Mesenchymal stem cell (in vitro differentiated cells and primary cell): ENCODE measurements at regions not wholly inside any gene's neighbourhood (a gene's known extent, or its start where the extent isn't known, plus 50 kb on each side); places are given as distances from the start of the nearest gene placed in this dataset.

Experiments used
- DNase-seq: peaks from one replicate; pipeline ENCODE4 v3.0.0-alpha.2; 2013
- H2AFZ ChIP-seq: one replicate; pipeline ENCODE4 v1.6.1; 2013; ENCODE audit warnings: low read depth, mild to moderate bottlenecking, control low read depth, inconsistent platforms, low read length, moderate library complexity
- H2AK5ac ChIP-seq: 2 replicates; pipeline ENCODE4 v1.6.1; 2013; ENCODE audit warnings: low read length, moderate library complexity, mild to moderate bottlenecking, inconsistent platforms; ENCODE audit not compliant: severe bottlenecking
- H2BK120ac ChIP-seq: one replicate; pipeline ENCODE4 v1.6.1; 2013; ENCODE audit warnings: low read depth, mild to moderate bottlenecking, inconsistent platforms, low read length, moderate library complexity
- H2BK12ac ChIP-seq, 2 experiments: one replicate each; pipeline ENCODE4 v1.6.1; 2013; ENCODE audit warnings: inconsistent platforms in 2 of 2, low read length in 2 of 2, mild to moderate bottlenecking in 2 of 2, moderate library complexity in 2 of 2, control low read depth in 1 of 2
- H2BK15ac ChIP-seq: one replicate; pipeline ENCODE4 v1.6.1; 2013; ENCODE audit warnings: mild to moderate bottlenecking, low read depth, inconsistent platforms; ENCODE audit not compliant: poor library complexity, severe bottlenecking
- H2BK5ac ChIP-seq: 2 replicates; pipeline ENCODE4 v1.6.1; 2013; ENCODE audit warnings: low read depth, mild to moderate bottlenecking, low read length, control low read depth, inconsistent platforms; ENCODE audit not compliant: poor library complexity, severe bottlenecking
- H3K14ac ChIP-seq, 2 experiments: one replicate each; pipeline ENCODE4 v1.6.1; 2013; ENCODE audit warnings: inconsistent platforms in 2 of 2, low read length in 2 of 2, control low read depth in 1 of 2, mild to moderate bottlenecking in 1 of 2, moderate library complexity in 1 of 2
- H3K18ac ChIP-seq, 2 experiments: one replicate each; pipeline ENCODE4 v1.6.1; 2013; ENCODE audit warnings: inconsistent platforms in 2 of 2, low read length in 2 of 2, control low read depth in 1 of 2, low read depth in 1 of 2, mild to moderate bottlenecking in 1 of 2
- H3K23ac ChIP-seq, 2 experiments: one replicate each; pipeline ENCODE4 v1.6.1; 2013; ENCODE audit warnings: inconsistent platforms in 2 of 2, low read length in 2 of 2, mild to moderate bottlenecking in 2 of 2, moderate library complexity in 2 of 2, control low read depth in 1 of 2
- H3K27ac ChIP-seq: 2 replicates; pipeline ENCODE4 v1.5.1; 2013; ENCODE audit warnings: mild to moderate bottlenecking, moderate library complexity, low read length, control low read depth, inconsistent platforms; ENCODE audit not compliant: poor library complexity, severe bottlenecking
- H3K27me3 ChIP-seq, 2 experiments: 2 replicates each; pipeline versions ENCODE4 v1.6.1 to v1.7.0; 2013; ENCODE audit warnings: low read length in 2 of 2, mild to moderate bottlenecking in 2 of 2, moderate library complexity in 2 of 2, control low read depth in 1 of 2, inconsistent platforms in 1 of 2; ENCODE audit not compliant: control insufficient read depth in 1 of 2, insufficient read depth in 1 of 2
- H3K36me3 ChIP-seq, 2 experiments: 2 replicates each; pipeline versions ENCODE4 v1.6.1 to v1.7.0; 2013; ENCODE audit warnings: low read length in 2 of 2, control low read depth in 1 of 2, inconsistent platforms in 1 of 2, low read depth in 1 of 2, mild to moderate bottlenecking in 1 of 2; ENCODE audit not compliant: insufficient read depth in 2 of 2, control insufficient read depth in 1 of 2
- H3K4ac ChIP-seq, 2 experiments: one replicate each; pipeline ENCODE4 v1.6.1; 2013; ENCODE audit warnings: inconsistent platforms in 2 of 2, low read length in 2 of 2, mild to moderate bottlenecking in 2 of 2, moderate library complexity in 2 of 2, control low read depth in 1 of 2, low read depth in 1 of 2
- H3K4me1 ChIP-seq: 2 replicates; pipeline ENCODE4 v1.6.1; 2013; ENCODE audit warnings: low read depth, low read length, control low read depth; ENCODE audit not compliant: control insufficient read depth, insufficient read depth
- H3K4me2 ChIP-seq: 2 replicates; pipeline ENCODE4 v1.6.1; 2013; ENCODE audit warnings: low read length, mild to moderate bottlenecking, inconsistent platforms; ENCODE audit not compliant: poor library complexity, severe bottlenecking
- H3K4me3 ChIP-seq, 2 experiments: 2 replicates each; pipeline versions ENCODE4 v1.5.1 to v1.7.0; 2013; ENCODE audit warnings: low read length in 2 of 2, mild to moderate bottlenecking in 2 of 2, control low read depth in 1 of 2, low read depth in 1 of 2; ENCODE audit not compliant: insufficient read depth in 1 of 2
- H3K79me1 ChIP-seq: replicated peaks from 2 replicates; pipeline ENCODE4 v1.6.1; 2013; ENCODE audit warnings: mild to moderate bottlenecking, control low read depth, low read length, inconsistent platforms; ENCODE audit not compliant: poor library complexity, severe bottlenecking
- H3K9ac ChIP-seq: 2 replicates; pipeline ENCODE4 v1.7.0; 2013; ENCODE audit warnings: mild to moderate bottlenecking, low read length, moderate library complexity
- H3K9me3 ChIP-seq: 2 replicates; pipeline ENCODE4 v1.7.0; 2013; ENCODE audit warnings: mild to moderate bottlenecking, low read length; ENCODE audit not compliant: control insufficient read depth
- H4K8ac ChIP-seq: one replicate; pipeline ENCODE4 v1.6.1; 2013; ENCODE audit warnings: inconsistent platforms, mild to moderate bottlenecking, low read length, moderate library complexity
- H4K91ac ChIP-seq: one replicate; pipeline ENCODE4 v1.6.1; 2013; ENCODE audit warnings: mild to moderate bottlenecking, low read length, inconsistent platforms
- WGBS: methylation state at CpG from one replicate; pipeline ENCODE4 v1.1.7; 2013; ENCODE audit warnings: mixed read lengths; 5-methylcytosine and 5-hydroxymethylcytosine counted together

DNA sequence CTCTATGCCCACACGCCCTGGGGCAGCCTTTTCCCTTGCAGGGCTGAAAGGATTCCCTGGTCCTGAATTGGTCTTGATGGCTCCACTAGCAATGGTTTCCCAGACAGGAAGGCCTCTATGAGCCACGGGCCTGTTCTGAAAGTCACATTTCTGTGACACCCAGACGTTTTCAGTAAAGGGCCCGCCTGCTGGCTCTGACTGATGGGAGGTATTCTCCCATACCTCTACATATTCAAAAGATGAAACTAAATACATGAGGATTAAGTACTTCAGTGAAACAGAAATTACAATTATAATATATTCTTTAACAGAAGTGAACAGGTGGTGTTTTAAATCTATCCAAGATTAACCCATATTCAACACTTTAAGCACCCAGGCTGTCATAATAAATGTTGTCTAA, 629.8 kb downstream of the CDH26 start:
- H2BK15ac ChIP-seq: no peak overlapping the region
- no peak overlapping the region for H3K9ac ChIP-seq
- H3K18ac ChIP-seq: no peak overlapping the region
- H3K27ac ChIP-seq: no peak overlapping the region
- H3K27me3 ChIP-seq: peaks cover 0 to 2% of the 10 kb centered on the region in 2 experiments
- no peak overlapping the region for H3K14ac ChIP-seq
- no peak overlapping the region for H3K4ac ChIP-seq
- H3K79me1 ChIP-seq: no peaks in the 10 kb centered on the region
- H2BK5ac ChIP-seq: no peak overlapping the region
- H3K4me3 ChIP-seq: no peak overlapping the region
- no peak overlapping the region for H2BK120ac ChIP-seq
- no peak for DNase-seq
- no peak overlapping the region for H2BK12ac ChIP-seq
- no peaks in the 10 kb centered on the region for H3K36me3 ChIP-seq
- H3K4me1 ChIP-seq: no peaks in the 10 kb centered on the region
- no peak overlapping the region for H3K4me2 ChIP-seq
- WGBS: 65% methylated on average over 1 of the region's 4 CpGs
- H3K23ac ChIP-seq: no peak overlapping the region
- no peak overlapping the region for H4K8ac ChIP-seq
- no peak overlapping the region for H2AFZ ChIP-seq
- H3K9me3 ChIP-seq: no peaks in the 10 kb centered on the region
- no peak overlapping the region for H2AK5ac ChIP-seq
- H4K91ac ChIP-seq: no peak overlapping the region

- Histone ChIP-seq H2BK5ac (no peak overlapping the region), H2AK5ac (no peak overlapping the region), H4K8ac (no peak overlapping the region), H2BK15ac (no peak overlapping the region), H3K9me3 (no peaks in the 10 kb centered on the region), H4K91ac (no peak overlapping the region), H3K27me3 (peaks cover 0 to 2% of the 10 kb centered on the region in 2 experiments), H3K23ac (no peak overlapping the region), H3K4me3 (no peak overlapping the region), H3K36me3 (no peaks in the 10 kb centered on the region), H3K4me2 (no peak overlapping the region), H3K14ac (no peak overlapping the region), H3K9ac (no peak overlapping the region), H2BK12ac (no peak overlapping the region), H2AFZ (no peak overlapping the region), H3K4me1 (no peaks in the 10 kb centered on the region), H3K79me1 (no peaks in the 10 kb centered on the region), H2BK120ac (no peak overlapping the region), H3K18ac (no peak overlapping the region), H3K27ac (no peak overlapping the region), H3K4ac (no peak overlapping the region)
- WGBS: 0% methylated on average over 1 of the region's 3 CpGs
- DNase-seq: no peak
These were observed 631.4 kb downstream of the CDH26 start for GRCh38 chr20:60589623-60590022.

GRCh38 chr20:60591172-60591799, 633.1 kb downstream of the CDH26 start:
- Histone ChIP-seq H3K79me1 (no peaks in the 10 kb centered on the region), H3K9ac (no peak overlapping the region), H3K18ac (no peak overlapping the region), H3K4ac (no peak overlapping the region), H3K4me1 (no peaks in the 10 kb centered on the region), H3K23ac (no peak overlapping the region), H4K8ac (no peak overlapping the region), H2BK120ac (no peak overlapping the region), H3K27me3 (peaks cover 0 to 2% of the 10 kb centered on the region in 2 experiments), H3K4me2 (no peak overlapping the region), H2BK12ac (no peak overlapping the region), H2AFZ (no peak overlapping the region), H3K9me3 (no peaks in the 10 kb centered on the region), H3K27ac (no peak overlapping the region), H3K14ac (no peak overlapping the region), H2BK15ac (no peak overlapping the region), H3K4me3 (no peak overlapping the region), H3K36me3 (no peaks in the 10 kb centered on the region), H2AK5ac (no peak overlapping the region), H4K91ac (no peak overlapping the region), H2BK5ac (no peak overlapping the region)
- 27% methylated on average over 4 of the region's 6 CpGs for WGBS
- no peak for DNase-seq

- H2AFZ ChIP-seq: no peak overlapping the region
- no peak overlapping the region for H3K27ac ChIP-seq
- no peak overlapping the region for H3K4ac ChIP-seq
- H3K23ac ChIP-seq: no peak overlapping the region
- H2BK120ac ChIP-seq: no peak overlapping the region
- H4K8ac ChIP-seq: no peak overlapping the region
- 79% methylated on average over 14 of the region's 14 CpGs for WGBS
- no peak overlapping the region for H3K4me2 ChIP-seq
- H3K4me1 ChIP-seq: no peaks in the 10 kb centered on the region
- H2BK15ac ChIP-seq: no peak overlapping the region
- H3K36me3 ChIP-seq: no peaks in the 10 kb centered on the region
- no peak overlapping the region for H3K14ac ChIP-seq
- no peak overlapping the region for H2BK12ac ChIP-seq
- no peaks in the 10 kb centered on the region for H3K79me1 ChIP-seq
- H3K18ac ChIP-seq: no peak overlapping the region
- H2AK5ac ChIP-seq: no peak overlapping the region
- no peak overlapping the region for H4K91ac ChIP-seq
- DNase-seq: no peak
- H2BK5ac ChIP-seq: no peak overlapping the region
- peaks cover 9% of the 10 kb centered on the region for H3K9me3 ChIP-seq
- H3K9ac ChIP-seq: no peak overlapping the region
- peaks cover 0 to under 1% of the 10 kb centered on the region in 2 experiments for H3K27me3 ChIP-seq
- no peak overlapping the region for H3K4me3 ChIP-seq
These were observed 640.3 kb downstream of the CDH26 start for GRCh38 chr20:60598528-60598927.
